T-helper 2 cell treated with Interferon-gamma antibody and Interleukin-4, amounts not matched to agents 100 ng/mL and 5 ng/mL, for 36 hours (primary cell): ENCODE measurements at regions not wholly inside any gene's neighbourhood (a gene's known extent, or its start where the extent isn't known, plus 50 kb on each side); places are given as distances from the start of the nearest gene placed in this dataset.
"Not testable (repeated sequence)": the region's sequence is repeated elsewhere in the genome, so short reads cannot be mapped to it uniquely, and the experiment has no call there.

Experiments used
- intact Hi-C: fragments of 100-400 bp; cut with micrococcal nuclease; formaldehyde crosslinking; loops from one replicate; pipeline ENCODE4 v1.15.1; 2023

DNA sequence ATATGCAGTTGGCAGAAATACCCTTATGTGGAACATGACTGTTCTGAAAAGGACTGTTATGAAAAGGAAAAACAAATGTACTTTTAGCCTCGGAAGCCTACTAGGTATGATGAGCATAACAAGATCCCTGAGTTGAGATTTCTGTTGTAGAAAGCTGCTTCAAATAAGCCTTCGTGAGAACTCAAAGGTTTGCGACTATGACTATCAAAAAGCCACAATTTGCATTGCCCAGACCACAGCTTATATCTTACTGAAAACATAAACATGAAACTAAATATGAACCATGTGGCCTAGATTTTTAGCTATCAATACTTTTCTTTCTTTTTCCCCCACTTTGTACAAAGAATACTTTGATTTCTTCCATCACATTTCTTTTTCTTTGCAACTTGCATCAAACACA lies 398.2 kb upstream of the LCORL start:
- intact Hi-C loops = no loop called here

DNA sequence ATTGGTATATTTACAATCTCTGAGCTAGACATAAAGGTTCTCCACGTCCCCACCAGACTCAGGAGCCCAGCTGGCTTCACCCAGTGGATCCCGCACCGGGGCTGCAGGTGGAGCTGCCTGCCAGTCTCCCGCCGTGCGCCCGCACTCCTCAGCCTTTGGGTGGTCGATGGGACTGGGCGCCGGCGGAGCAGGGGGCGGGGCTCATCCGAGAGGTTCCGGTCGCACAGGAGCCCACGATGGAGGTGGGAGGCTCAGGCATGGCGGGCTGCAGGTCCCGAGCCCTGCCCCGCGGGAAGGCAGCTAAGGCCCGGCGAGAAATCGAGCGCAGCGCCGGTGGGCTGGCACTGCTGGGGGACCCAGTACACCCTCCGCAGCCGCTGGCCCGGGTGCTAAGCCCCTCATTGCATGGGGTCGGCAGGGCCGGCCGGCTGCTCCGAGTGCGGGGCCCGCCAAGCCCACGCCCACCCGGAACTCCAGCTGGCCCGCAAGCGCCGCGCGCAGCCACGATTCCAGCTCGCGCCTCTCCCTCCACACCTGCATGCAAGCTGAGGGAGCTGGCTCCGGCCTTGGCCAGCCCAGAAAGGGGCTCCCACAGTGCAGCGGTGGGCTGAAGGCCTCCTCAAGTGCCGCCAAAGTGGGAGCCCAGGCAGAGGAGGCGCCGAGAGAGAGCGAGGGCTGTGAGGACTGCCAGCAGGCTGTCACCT lies 396.8 kb upstream of the LCORL start:
- intact Hi-C loops = not testable (repeated sequence)

DNA sequence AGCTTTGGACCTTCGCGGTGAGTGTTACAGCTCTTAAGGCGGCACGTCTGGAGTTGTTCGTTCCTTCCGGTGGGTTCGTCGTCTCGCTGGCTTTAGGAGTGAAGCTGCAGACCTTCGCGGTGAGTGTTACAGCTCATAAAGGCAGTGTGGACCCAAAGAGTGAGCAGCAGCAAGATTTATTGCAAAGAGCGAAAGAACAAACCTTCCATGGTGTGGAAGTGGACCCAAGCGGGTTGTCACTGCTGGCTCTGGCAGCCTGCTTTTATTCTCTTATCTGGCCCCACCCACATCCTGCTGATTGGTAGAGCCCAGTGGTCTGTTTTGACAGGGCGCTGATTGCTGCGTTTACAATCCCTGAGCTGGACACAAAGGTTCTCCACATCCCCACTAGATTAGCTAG lies 396.1 kb upstream of the LCORL start:
- intact Hi-C loops = not testable (repeated sequence)

DNA sequence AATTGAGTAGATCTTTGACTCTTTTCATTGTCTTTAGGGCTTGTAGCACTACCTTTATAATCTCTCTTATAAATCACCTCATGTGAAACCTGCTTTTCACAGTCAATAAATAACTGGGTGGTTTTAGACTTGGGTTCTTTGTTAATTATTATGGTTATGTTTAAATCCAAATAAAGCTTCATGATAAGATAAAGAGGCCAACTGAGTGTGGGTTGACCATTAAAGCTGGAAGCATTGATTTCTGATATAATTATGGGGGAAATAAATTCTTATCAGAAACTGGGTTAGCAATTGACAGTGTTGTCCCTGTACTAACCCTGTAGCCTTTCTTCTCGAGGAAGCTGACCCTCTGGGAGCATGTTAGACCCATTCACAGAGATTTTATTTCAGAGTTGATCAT lies 384.7 kb upstream of the LCORL start:
- intact Hi-C loops = no loop called here

DNA sequence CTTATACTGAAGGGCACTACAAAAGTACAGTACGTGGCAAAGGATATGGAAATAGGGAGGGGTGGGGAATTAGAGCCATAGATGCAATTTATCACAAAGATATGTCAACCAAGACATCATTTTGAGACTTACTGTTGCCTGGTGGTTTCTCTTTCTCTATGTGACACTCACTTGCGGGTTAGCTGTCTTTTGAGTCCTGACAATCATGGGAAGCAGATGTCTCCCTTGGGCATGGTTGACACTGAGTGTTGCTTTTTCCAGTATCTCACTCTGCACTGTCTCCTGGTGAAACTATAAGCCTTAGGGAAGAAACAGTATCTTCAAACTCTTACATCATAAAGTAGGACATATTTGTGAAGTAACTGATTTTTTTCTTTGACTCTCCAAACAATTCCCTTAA lies 383.5 kb upstream of the LCORL start:
- intact Hi-C loops = no loop called here

DNA sequence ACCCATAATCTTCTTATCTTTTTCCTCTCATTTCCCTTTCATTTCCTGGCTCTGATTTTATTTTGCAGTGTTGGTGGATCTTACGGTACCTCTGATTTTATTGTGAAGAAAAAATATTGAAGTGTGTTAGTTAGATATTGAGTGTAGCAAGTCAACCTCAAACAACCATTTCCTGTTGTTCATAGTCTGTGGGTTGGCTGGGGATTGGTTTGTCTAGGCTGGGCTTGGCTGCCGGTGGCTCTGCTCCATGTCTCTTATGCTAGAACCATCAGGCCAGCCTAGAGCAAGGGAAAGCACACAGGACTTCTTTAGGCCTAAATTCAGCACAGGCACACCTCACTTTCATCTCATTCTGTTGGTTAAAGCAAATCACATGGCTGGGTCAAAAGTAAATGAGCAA lies 383.1 kb upstream of the LCORL start:
- intact Hi-C loops = no loop called here

DNA sequence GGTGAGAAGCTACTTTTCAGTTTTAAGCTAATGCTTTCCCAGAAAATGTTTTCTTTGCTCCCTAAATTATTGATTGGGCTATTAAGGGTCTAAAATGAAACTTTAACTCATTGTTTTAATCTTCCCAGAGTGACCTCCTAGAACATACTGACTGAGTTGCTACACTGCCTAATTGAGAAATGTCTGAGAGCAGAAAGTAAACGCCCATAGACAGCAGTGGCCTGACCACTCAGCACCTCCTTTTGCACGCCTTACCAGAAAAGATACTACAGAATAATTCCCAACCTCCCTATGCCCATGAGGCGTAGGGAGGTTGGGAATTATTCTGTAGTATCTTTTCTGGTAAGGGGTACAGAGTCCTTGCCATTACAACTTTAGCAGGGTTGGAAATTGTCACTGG lies 381.8 kb upstream of the LCORL start:
- intact Hi-C loops = no loop called here

DNA sequence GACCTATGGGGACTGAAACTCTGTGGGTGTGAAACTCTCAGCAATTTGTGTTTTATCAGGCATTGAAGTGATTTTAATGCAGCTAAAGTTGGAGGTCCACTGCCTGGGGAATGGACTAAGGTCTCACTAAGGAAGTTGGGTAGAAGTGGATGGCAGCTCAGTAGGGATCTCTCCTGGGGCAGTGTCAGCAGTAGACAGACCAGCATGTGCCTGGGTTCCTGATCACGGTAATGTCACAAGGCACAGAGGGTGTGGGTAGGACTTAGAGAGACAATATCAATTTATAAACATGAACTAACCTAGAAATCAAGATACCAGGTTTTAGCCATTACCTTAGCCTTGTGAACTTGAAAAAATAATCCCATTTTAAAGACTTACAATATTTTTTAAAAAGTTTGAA lies 380.3 kb upstream of the LCORL start:
- intact Hi-C loops = no loop called here

DNA sequence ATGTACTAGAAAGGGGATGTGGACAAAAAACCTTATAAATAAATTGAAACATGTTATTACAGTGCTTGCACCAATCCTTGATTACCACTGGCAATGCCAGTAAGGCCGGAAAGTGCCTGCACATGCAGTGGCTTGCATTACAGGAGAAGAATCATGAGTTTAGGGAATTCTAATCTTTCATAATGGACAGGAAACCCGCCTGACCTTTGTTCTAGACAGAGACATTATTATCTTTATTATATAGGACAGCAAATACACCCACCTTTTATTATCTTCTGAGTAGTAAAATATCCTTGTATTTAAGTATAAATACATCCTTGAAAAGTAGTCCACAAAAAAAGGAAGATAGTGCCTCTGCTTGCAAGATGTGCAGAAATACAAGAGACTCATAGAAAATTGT lies 379.9 kb upstream of the LCORL start:
- intact Hi-C loops = no loop called here

DNA sequence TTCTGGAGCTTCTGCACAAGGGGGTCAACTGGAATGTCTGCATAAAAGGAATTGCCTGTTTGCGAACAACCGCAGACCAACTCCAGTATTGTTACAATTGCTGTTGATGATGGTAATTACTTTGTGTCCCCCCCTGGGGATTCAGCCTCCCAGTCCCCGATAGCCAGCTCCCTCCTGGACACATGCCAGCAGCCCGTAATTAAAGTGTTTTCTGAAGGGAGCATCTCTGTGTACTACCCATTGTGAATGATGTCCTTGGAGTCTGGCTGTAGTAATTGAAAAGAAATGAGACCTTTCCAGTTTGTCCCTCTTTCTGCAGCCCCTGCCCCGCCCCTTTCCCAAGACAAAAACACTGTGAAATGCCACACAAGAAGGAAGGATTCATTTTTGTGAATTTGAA lies 377.1 kb upstream of the LCORL start:
- intact Hi-C loops = no loop called here

DNA sequence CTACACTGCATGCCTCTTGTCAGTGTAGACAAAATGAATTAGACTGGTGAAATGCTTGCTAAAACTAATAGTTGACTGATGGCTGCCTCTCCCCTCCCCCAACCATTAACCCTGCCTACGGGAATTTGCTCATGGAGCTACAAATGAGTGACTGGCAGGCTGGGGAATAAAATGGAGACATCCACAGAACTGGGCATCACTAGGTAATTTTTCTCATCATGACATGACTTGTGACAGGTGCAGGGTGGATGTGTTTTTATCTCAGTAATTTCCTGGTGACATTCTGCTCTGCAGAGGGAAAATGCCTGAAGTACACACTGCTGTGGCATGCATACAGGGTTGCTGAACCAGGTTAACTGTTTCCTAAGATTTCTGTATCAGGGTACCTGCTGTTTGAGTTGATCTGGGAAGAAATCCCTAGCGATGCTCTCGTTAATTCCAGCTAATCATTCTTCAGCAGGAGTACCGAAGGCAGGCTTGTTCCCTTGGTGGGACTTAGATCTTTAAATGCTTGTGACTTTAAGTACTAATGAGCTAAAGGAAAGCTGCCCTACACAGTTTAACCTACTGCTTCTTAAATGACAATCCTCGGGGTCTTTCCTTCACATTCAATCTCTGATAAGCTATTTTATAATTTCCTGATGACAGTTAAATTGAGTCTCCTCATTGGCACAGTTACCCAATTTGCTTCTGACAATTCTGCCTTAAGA lies 376.3 kb upstream of the LCORL start:
- intact Hi-C loops = no loop called here

DNA sequence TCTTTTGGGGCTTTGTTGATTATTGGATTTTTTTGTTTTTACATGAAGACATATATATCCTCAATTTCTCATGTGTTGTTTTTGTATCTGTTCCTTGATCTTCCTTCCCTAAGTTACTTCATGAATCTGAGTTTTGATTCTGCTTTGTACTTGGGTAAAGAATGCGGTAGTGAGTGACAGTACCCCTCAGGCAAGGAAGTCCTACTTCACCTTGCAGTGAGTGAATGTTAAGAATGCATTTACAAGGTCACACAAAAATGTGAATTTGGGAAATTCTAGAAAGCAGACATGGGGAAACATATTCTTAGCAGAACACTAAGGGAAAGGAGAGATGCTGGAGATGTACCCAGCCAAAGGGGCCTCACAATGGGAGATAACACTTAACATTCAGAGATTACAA lies 373.1 kb upstream of the LCORL start:
- intact Hi-C loops = no loop called here

DNA sequence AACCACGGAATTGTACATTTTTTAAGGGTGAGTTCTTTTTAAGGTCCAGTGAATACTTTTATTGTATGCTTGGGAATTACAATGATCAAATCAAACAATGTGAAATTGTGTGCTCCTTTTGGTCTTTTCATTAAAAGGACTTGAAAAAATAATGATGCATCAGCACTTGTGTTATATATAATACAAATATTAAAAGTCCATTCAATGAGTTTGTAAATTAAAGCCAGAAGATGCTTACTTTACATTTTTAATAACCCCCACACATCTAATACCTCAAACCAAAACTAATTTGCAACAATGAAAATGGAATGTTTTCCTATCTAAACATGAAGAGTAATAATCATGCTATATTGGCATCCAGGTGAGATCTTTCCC lies 369.8 kb upstream of the LCORL start:
- intact Hi-C loops = no loop called here

DNA sequence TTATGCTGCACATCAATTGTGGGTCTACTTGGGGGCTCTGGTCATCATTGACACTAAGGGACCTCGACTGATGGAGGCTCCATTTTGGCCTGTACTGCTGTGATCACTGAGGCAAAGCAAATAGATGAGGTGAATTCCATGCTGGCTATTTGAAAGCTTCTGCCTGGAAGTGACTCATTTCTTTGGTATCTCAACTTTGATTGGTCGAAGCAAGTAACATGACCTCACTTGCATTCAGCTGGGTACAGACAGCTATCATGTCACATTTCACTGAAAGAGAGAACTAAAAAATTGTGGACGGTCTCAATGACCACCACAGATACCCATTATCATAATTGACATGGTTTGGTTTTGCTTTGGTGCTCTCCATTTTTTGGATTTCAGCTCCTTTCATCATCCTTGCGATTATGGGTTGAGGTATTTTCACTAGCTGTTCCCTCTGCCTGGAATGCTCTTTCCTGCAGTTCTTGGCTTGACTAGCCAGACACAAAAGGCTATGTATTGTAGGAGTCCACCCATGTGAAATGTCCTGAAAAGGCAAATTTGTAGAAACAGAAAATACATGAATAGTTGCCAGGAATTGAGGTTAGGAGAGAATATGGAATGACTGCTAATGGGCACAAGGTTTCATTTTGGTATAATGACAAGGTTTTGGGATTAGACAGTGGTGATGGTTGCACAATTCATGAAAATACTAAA lies 369.2 kb upstream of the LCORL start:
- intact Hi-C loops = no loop called here

DNA sequence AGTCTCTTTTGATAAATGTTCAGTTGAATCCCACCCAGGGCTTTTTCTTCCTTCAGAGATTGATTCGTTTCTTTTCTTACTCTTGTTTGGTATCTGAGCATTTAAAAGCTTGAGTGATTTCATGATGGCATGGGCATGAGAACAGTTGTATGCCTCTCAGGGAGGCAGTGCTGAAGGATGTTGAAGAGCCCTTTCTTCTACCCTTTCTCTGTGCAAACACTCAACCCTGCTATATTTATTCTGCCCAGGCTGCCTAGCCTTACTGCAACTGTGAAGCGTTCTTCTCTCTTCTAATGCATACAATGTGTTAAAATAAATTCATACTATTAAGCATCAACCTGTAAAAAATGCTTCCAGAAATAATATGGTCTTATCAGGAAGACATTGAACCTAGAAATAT lies 367.6 kb upstream of the LCORL start:
- intact Hi-C loops = no loop called here

DNA sequence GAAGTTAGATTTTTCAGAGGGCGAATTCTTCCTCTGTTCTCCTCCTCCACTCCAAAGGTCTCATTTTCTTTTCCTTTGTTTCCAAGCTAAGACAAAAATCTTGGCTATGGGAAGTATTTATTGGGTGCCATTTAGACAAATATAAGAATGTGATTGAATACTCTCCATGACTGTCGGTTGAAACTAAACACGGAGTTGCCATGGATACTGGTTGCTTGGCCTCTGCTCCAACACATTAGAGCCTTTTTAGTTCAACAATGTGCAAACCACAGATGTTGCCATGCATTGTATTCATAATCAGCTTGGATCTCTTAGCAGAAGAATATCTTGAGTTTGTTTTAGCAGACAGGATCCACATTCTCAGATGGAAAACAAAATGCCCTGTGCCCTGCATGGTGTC lies 366.5 kb upstream of the LCORL start:
- intact Hi-C loops = no loop called here

DNA sequence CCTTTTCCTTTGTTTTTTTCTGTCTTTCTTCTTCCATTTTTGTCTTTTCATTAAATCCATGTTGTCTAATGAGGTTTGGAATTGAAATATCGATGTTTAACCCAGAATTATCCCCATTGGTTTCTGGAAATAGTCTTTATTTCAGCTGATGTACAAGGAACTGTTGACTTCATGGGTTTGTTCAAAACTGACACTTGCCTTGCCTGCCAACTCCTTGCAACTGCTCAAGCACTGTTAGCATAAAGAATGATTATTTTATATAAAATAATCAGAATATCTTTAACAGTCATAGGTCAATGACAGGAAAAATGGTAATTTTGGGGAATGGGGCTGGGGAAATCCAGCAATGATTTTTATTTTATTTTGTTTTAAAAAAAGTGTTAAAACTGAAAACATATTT lies 359.6 kb upstream of the LCORL start:
- intact Hi-C loops = no loop called here

DNA sequence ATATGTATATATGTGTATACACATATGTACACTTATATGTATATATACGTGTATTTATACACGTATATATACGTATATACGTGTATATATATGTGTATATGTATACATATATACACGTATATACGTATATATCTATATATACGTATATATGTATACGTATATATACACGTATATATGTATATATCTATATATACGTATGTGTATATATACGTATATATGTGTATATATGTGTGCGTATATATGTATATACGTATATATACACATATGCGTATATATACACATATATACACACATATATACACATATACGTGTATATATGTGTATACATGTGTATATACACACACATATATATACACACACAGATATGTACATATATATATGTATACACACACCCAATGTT lies 348.0 kb upstream of the LCORL start:
- intact Hi-C loops = loop anchor here (10.0 kb wide), 1 partner anchor 825 kb away; no protein-coding TSS in a partner anchor

DNA sequence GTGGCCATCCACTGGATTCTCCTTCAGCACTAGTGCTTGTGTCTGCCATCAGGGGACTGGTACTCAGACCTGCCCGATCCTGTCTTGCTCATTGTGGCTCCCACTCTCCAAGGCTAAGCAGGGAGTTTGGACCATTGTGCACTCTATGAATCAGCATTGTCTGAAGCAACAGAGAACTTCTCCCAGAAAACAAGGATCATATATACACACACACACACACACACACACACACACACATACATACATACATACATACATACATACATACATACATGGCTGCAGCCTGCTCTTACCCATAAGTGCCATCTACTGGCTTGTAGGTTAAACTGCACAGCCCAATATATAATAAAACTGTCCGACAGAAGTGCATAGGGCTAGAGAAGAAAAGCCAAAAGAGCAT lies 345.3 kb upstream of the LCORL start:
- intact Hi-C loops = loop anchor here (10.0 kb wide), 1 partner anchor 822 kb away; no protein-coding TSS in a partner anchor

DNA sequence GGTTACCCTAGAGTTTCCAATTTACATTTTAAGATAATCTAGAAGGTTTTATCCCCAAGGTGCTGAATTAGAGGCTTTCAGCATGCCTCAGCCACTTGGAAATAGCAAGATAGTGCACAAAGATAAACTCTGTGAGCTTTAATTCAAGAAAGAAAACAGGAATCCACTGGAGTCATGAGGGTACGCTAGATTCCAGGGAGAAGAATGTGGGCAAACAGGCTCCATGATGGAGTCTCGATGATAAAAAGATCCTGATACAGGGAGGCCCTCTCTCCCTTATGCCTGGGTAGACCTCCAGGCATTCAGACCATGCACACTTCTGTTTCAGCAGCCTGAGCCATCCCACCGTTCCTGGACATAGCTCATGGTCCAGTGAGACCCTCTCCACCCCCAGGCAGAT lies 344.6 kb upstream of the LCORL start:
- intact Hi-C loops = loop anchor here (10.0 kb wide), 1 partner anchor 821 kb away; no protein-coding TSS in a partner anchor

DNA sequence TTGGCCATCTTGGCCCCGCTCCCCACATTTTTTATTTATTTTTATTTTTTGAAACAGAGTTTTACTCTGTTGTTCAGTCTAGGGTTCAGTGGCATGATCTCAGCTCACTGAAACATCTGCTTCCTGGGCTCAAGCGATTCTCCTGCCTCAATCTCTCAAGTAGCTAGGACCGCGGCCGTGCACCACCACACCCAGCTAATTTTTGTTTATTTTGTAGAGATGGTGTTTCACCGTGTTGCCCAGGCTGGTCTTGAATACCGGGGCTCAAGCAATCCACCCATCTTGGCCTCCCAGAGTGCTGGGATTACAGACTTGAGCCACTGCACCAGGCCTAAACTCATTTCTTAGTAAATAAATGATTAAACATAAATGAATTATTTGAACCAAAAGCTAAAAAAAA lies 322.0 kb upstream of the LCORL start:
- intact Hi-C loops = no loop called here

DNA sequence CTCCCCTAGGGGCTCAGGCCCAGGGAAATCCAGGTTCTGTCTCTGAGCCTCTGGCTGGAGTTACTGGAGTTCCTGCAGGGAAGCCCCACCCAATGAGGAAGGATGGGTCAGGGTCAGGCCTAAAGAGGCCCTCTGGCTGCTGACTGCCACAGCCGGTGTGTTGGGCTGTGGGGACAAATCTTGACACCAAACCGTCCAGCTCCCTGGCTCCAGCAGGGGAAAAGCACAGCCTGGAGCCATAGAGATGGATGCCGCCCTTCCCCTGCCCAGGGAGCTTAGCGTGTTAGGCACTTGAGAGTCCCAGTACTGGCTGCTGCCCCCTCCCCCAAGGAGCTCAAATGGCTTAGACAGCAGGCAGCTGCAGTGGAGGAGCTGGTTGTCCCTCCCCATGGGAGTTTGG lies 321.3 kb upstream of the LCORL start:
- intact Hi-C loops = no loop called here
